ENCODE measurements at regions not wholly inside any gene's neighbourhood (a gene's known extent, or its start where the extent isn't known, plus 50 kb on each side); places are given as distances from the start of the nearest gene placed in this dataset.

- H3K4me3 ChIP-seq (ENCODE audit: low read depth in 1 of 2, low read length in 2 of 2), result no peak overlapping the region
- no peaks in the 10 kb centered on the region for H3K27me3 ChIP-seq (ENCODE audit: low read depth, low read length)
- peaks cover 0 to 3% of the 10 kb centered on the region in 2 donors for H3K4me1 ChIP-seq (ENCODE audit: control insufficient read depth in 1 of 2, insufficient read depth in 2 of 2, low read length in 2 of 2)
- H3K27ac ChIP-seq (ENCODE audit: low read length), result no peak overlapping the region
- H3K9me3 ChIP-seq (ENCODE audit: control insufficient read depth in 1 of 2, low read length in 2 of 2), result no peaks in the 10 kb centered on the region
- no peaks in the 10 kb centered on the region for H3K36me3 ChIP-seq (ENCODE audit: control insufficient read depth in 1 of 2, insufficient read depth in 2 of 2, low read length in 2 of 2)
These were observed 80.2 kb upstream of the GNAO1 start for GRCh38 chr16:56111100-56111499.

DNA sequence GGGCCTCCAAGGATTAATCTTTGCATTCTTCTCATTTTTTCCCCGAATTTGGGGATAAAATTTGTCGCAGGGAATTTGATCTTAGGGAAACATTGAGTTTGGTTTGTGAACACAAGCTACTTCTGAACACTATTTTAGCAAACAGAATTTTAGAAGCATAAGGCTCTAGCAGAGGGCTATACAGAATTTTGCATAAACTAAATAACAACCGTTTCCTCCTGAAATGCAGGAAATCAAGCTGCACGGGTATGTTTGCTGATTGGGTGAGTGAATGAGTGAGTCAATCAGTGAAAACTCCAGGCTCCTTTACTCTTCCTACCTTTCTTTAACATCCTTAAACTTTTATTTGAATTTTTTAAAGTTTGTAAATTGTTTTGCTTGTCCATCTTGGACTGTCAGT is 81.3 kb upstream of the GNAO1 start:
- H3K4me3 ChIP-seq (ENCODE audit: low read depth in 1 of 2, low read length in 2 of 2), result no peak overlapping the region
- H3K4me1 ChIP-seq (ENCODE audit: control insufficient read depth in 1 of 2, insufficient read depth in 2 of 2, low read length in 2 of 2), result peaks cover 0 to 3% of the 10 kb centered on the region in 2 donors
- no peak overlapping the region for H3K27ac ChIP-seq (ENCODE audit: low read length)
- H3K27me3 ChIP-seq (ENCODE audit: low read depth, low read length), result no peaks in the 10 kb centered on the region
- H3K36me3 ChIP-seq (ENCODE audit: control insufficient read depth in 1 of 2, insufficient read depth in 2 of 2, low read length in 2 of 2), result no peaks in the 10 kb centered on the region
- no peaks in the 10 kb centered on the region for H3K9me3 ChIP-seq (ENCODE audit: control insufficient read depth in 1 of 2, low read length in 2 of 2)

GRCh38 chr16:56109205-56109604 is 82.1 kb upstream of the GNAO1 start:
- peaks cover 0 to 3% of the 10 kb centered on the region in 2 donors for H3K4me1 ChIP-seq (ENCODE audit: control insufficient read depth in 1 of 2, insufficient read depth in 2 of 2, low read length in 2 of 2)
- no peaks in the 10 kb centered on the region for H3K27me3 ChIP-seq (ENCODE audit: low read depth, low read length)
- H3K4me3 ChIP-seq (ENCODE audit: low read depth in 1 of 2, low read length in 2 of 2), result no peak overlapping the region
- no peak overlapping the region for H3K27ac ChIP-seq (ENCODE audit: low read length)
- no peaks in the 10 kb centered on the region for H3K36me3 ChIP-seq (ENCODE audit: control insufficient read depth in 1 of 2, insufficient read depth in 2 of 2, low read length in 2 of 2)
- no peaks in the 10 kb centered on the region for H3K9me3 ChIP-seq (ENCODE audit: control insufficient read depth in 1 of 2, low read length in 2 of 2)

- no peaks in the 10 kb centered on the region for H3K36me3 ChIP-seq (ENCODE audit: control insufficient read depth in 1 of 2, insufficient read depth in 2 of 2, low read length in 2 of 2)
- no peaks in the 10 kb centered on the region for H3K9me3 ChIP-seq (ENCODE audit: control insufficient read depth in 1 of 2, low read length in 2 of 2)
- H3K4me3 ChIP-seq (ENCODE audit: low read depth in 1 of 2, low read length in 2 of 2), result no peak overlapping the region
- no peaks in the 10 kb centered on the region for H3K27me3 ChIP-seq (ENCODE audit: low read depth, low read length)
- peaks cover 0 to 3% of the 10 kb centered on the region in 2 donors for H3K4me1 ChIP-seq (ENCODE audit: control insufficient read depth in 1 of 2, insufficient read depth in 2 of 2, low read length in 2 of 2)
- H3K27ac ChIP-seq (ENCODE audit: low read length), result no peak overlapping the region
These were observed 82.6 kb upstream of the GNAO1 start for GRCh38 chr16:56108724-56109123.

DNA sequence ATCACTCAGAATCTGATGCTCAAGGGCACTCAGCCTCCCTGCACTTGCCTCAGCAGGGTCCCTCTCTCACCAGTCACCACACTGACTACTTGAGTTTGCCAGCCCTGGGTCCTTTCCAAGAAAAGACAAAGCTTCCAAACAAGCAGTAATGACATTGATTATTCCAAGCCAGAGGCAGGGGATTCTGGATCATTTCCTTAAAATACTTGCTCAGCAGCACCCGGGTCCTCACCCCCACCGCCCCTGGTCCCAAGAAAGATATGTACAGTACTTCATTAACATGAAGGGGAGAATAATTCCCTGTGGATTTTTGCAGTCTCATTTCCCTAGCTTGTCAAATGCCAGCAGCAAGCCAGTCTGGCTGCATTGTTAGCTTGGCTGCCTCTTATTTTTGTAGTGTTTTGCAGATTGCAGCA is 83.2 kb upstream of the GNAO1 start:
- Histone ChIP-seq H3K9me3 (ENCODE audit: control insufficient read depth in 1 of 2, low read length in 2 of 2) (no peaks in the 10 kb centered on the region), H3K36me3 (ENCODE audit: control insufficient read depth in 1 of 2, insufficient read depth in 2 of 2, low read length in 2 of 2) (no peaks in the 10 kb centered on the region), H3K4me3 (ENCODE audit: low read depth in 1 of 2, low read length in 2 of 2) (no peak overlapping the region), H3K4me1 (ENCODE audit: control insufficient read depth in 1 of 2, insufficient read depth in 2 of 2, low read length in 2 of 2) (peaks cover 0 to 3% of the 10 kb centered on the region in 2 donors), H3K27me3 (ENCODE audit: low read depth, low read length) (no peaks in the 10 kb centered on the region), H3K27ac (ENCODE audit: low read length) (no peak overlapping the region)

DNA sequence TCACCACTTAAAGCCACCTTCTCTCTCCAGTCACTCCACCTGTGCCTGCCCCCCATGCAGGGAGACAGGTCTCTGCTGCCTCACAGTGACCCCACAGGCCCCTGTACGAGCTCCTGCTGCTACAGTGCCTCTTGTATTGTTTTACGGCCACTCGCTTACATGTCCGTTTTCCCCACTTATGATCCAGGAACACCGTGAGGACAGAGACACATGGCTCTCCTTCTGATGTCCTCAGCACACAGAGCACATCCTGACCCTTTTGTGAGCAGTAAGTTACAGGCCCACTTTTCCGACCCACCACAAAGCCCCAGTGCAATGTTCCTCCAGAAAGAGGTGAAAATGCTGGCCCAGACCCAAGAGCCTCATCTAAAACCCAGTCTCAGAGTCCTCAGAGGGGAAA is 84.8 kb upstream of the GNAO1 start:
- no peaks in the 10 kb centered on the region for H3K36me3 ChIP-seq (ENCODE audit: control insufficient read depth in 1 of 2, insufficient read depth in 2 of 2, low read length in 2 of 2)
- no peak overlapping the region for H3K4me3 ChIP-seq (ENCODE audit: low read depth in 1 of 2, low read length in 2 of 2)
- H3K4me1 ChIP-seq (ENCODE audit: control insufficient read depth in 1 of 2, insufficient read depth in 2 of 2, low read length in 2 of 2), result peaks cover 0 to 12% of the 10 kb centered on the region in 2 donors
- no peaks in the 10 kb centered on the region for H3K9me3 ChIP-seq (ENCODE audit: control insufficient read depth in 1 of 2, low read length in 2 of 2)
- no peak overlapping the region for H3K27ac ChIP-seq (ENCODE audit: low read length)
- no peaks in the 10 kb centered on the region for H3K27me3 ChIP-seq (ENCODE audit: low read depth, low read length)

DNA sequence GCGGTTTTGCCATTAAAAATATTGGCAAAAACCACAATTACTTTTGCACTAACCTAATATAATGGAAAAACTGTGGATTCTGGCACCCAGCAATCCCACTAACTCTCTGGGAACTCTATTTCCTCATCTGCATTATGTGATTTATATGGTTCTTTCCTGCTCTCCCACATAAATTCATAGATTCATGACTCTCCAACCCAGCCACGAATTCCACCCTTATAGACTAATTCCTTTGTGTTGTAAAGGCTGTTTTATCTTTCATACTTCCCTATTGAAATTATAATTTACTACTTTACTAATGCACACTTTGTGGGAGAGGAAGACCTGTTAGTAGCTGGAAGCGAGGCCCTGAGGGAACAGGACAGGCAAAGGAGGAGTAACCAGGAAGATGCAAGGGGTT is 88.4 kb upstream of the GNAO1 start:
- no peaks in the 10 kb centered on the region for H3K27me3 ChIP-seq (ENCODE audit: low read depth, low read length)
- H3K36me3 ChIP-seq (ENCODE audit: control insufficient read depth in 1 of 2, insufficient read depth in 2 of 2, low read length in 2 of 2), result no peaks in the 10 kb centered on the region
- peak overlapping the region in 1 of 2 donors; percentile 43 for H3K4me3 ChIP-seq (ENCODE audit: low read depth in 1 of 2, low read length in 2 of 2)
- no peaks in the 10 kb centered on the region for H3K9me3 ChIP-seq (ENCODE audit: control insufficient read depth in 1 of 2, low read length in 2 of 2)
- peaks cover 0 to 12% of the 10 kb centered on the region in 2 donors for H3K4me1 ChIP-seq (ENCODE audit: control insufficient read depth in 1 of 2, insufficient read depth in 2 of 2, low read length in 2 of 2)
- no peak overlapping the region for H3K27ac ChIP-seq (ENCODE audit: low read length)

DNA sequence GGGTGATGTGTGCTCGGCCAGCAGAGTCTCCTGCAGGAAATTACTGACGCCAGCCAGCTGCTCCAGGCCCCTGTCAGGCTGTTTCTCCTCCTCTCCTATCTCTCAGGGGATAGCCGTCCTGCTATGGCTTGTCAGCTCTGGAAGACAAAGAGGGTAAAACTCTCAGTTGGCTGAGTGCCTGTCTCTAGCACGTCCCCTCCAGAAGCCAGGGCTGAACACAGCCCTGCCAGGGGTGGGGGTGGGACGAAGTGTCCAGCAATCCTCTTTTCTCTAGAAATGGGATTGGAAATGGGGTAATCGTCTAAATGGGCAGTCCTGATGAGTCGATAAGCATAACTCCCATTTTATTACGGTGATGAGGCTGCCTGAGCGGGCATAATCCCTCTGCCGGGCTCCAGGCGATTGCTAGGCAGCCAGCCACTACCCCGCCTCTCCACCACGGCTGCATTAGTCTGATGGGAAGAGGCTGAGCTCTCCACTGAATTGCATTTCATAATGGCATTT is 89.1 kb upstream of the GNAO1 start:
- H3K27me3 ChIP-seq (ENCODE audit: low read depth, low read length), result no peaks in the 10 kb centered on the region
- H3K4me3 ChIP-seq (ENCODE audit: low read depth in 1 of 2, low read length in 2 of 2), result peak overlapping the region; percentile 43 to 45
- peaks cover 0 to 12% of the 10 kb centered on the region in 2 donors for H3K4me1 ChIP-seq (ENCODE audit: control insufficient read depth in 1 of 2, insufficient read depth in 2 of 2, low read length in 2 of 2)
- H3K27ac ChIP-seq (ENCODE audit: low read length), result peak overlapping the region; percentile 74
- no peaks in the 10 kb centered on the region for H3K36me3 ChIP-seq (ENCODE audit: control insufficient read depth in 1 of 2, insufficient read depth in 2 of 2, low read length in 2 of 2)
- H3K9me3 ChIP-seq (ENCODE audit: control insufficient read depth in 1 of 2, low read length in 2 of 2), result no peaks in the 10 kb centered on the region

DNA sequence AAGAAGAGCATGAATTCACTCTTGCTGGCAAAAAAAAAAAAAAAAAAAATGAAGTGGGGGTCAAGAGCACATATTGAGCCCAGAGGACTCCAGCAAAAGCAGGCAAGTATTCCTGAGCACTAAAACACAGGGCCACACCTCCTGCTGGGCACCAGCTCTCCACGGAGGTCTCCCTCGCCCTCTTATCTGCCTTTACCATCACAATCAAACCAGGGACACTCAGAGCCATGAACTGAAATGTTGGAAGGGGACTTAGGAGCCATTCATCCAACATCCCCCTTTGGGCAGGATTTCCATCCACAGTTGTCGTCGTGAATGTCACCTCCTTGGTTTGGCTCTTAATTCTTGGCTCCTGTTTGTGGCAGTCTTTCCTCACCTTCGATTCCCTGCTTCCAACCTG is 89.8 kb upstream of the GNAO1 start:
- Histone ChIP-seq H3K27ac (ENCODE audit: low read length) (peak overlapping the region; percentile 74), H3K36me3 (ENCODE audit: control insufficient read depth in 1 of 2, insufficient read depth in 2 of 2, low read length in 2 of 2) (no peaks in the 10 kb centered on the region), H3K9me3 (ENCODE audit: control insufficient read depth in 1 of 2, low read length in 2 of 2) (no peaks in the 10 kb centered on the region), H3K4me1 (ENCODE audit: control insufficient read depth in 1 of 2, insufficient read depth in 2 of 2, low read length in 2 of 2) (peaks cover 0 to 12% of the 10 kb centered on the region in 2 donors), H3K27me3 (ENCODE audit: low read depth, low read length) (no peaks in the 10 kb centered on the region), H3K4me3 (ENCODE audit: low read depth in 1 of 2, low read length in 2 of 2) (no peak overlapping the region)

- Histone ChIP-seq H3K4me1 (ENCODE audit: control insufficient read depth in 1 of 2, insufficient read depth in 2 of 2, low read length in 2 of 2) (peaks cover 0 to 11% of the 10 kb centered on the region in 2 donors), H3K27me3 (ENCODE audit: low read depth, low read length) (no peaks in the 10 kb centered on the region), H3K36me3 (ENCODE audit: control insufficient read depth in 1 of 2, insufficient read depth in 2 of 2, low read length in 2 of 2) (no peaks in the 10 kb centered on the region), H3K9me3 (ENCODE audit: control insufficient read depth in 1 of 2, low read length in 2 of 2) (no peaks in the 10 kb centered on the region), H3K27ac (ENCODE audit: low read length) (no peak overlapping the region), H3K4me3 (ENCODE audit: low read depth in 1 of 2, low read length in 2 of 2) (no peak overlapping the region)
These were observed 94.0 kb upstream of the GNAO1 start for GRCh38 chr16:56097306-56097705.

DNA sequence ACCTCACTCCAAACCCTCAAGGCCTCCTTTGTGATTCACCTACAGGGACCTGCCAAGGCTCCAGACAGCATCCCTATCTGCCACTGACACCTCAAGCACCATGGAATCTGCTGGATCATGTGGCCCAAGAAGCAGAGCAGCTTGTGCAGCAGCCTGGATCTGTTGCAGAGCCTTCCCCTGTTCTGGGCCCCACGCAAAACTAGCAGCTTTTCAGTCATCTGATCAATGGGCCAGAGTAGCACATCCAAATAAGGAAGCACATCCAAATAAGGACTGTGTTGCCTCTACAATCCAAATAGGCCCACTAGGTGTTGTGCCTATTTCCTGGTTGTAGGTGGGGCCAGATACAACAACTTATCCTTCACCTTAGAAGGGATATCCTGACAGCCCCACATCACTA is 97.1 kb upstream of the GNAO1 start:
- Histone ChIP-seq H3K4me3 (ENCODE audit: low read depth in 1 of 2, low read length in 2 of 2) (no peak overlapping the region), H3K4me1 (ENCODE audit: control insufficient read depth in 1 of 2, insufficient read depth in 2 of 2, low read length in 2 of 2) (no peaks in the 10 kb centered on the region), H3K27ac (ENCODE audit: low read length) (no peak overlapping the region), H3K9me3 (ENCODE audit: control insufficient read depth in 1 of 2, low read length in 2 of 2) (no peaks in the 10 kb centered on the region), H3K27me3 (ENCODE audit: low read depth, low read length) (no peaks in the 10 kb centered on the region), H3K36me3 (ENCODE audit: control insufficient read depth in 1 of 2, insufficient read depth in 2 of 2, low read length in 2 of 2) (no peaks in the 10 kb centered on the region)

DNA sequence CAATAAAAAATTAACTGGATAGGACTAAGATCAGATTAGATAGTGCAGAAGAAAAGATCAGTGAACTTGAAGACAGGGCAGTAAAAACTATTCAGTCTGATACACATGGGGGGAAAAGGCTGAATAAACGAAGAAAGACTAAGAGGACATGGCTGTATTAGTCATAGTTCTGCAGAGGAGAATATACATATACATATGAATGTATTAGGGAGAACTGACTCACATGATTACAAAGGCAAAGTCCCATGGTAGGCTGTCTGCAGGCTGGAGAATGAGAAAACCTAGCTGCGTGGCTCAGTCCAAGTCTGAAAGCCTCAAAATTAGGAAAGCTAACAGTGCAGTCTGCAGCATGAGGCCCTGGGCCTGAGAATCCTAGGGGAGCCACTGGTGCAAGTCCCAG is 98.2 kb upstream of the GNAO1 start:
- no peaks in the 10 kb centered on the region for H3K27me3 ChIP-seq (ENCODE audit: low read depth, low read length)
- H3K36me3 ChIP-seq (ENCODE audit: control insufficient read depth in 1 of 2, insufficient read depth in 2 of 2, low read length in 2 of 2), result no peaks in the 10 kb centered on the region
- H3K4me1 ChIP-seq (ENCODE audit: control insufficient read depth in 1 of 2, insufficient read depth in 2 of 2, low read length in 2 of 2), result no peaks in the 10 kb centered on the region
- no peak overlapping the region for H3K4me3 ChIP-seq (ENCODE audit: low read depth in 1 of 2, low read length in 2 of 2)
- no peak overlapping the region for H3K27ac ChIP-seq (ENCODE audit: low read length)
- H3K9me3 ChIP-seq (ENCODE audit: control insufficient read depth in 1 of 2, low read length in 2 of 2), result no peaks in the 10 kb centered on the region
